GM23248 (cell line): ENCODE measurements at regions not wholly inside any gene's neighbourhood (a gene's known extent, or its start where the extent isn't known, plus 50 kb on each side); places are given as distances from the start of the nearest gene placed in this dataset.

Experiments used
- DNase-seq: peaks from one replicate; pipeline ENCODE4 v3.0.0-alpha.2; 2015
- H2AFZ ChIP-seq: fragments of 200-600 bp; sonication (generic); 2 replicates; pipeline ENCODE4 v1.6.1; 2016; ENCODE audit warnings: antibody characterized with exemption
- H3F3A ChIP-seq: fragments of 200-600 bp; sonication (generic); 2 replicates; pipeline ENCODE4 v1.6.1; 2016; ENCODE audit warnings: mild to moderate bottlenecking, antibody characterized with exemption, mixed run types; ENCODE audit not compliant: insufficient read depth
- H3K27ac ChIP-seq: fragments of 200-600 bp; sonication (generic); 2 replicates; pipeline ENCODE4 v1.5.1; 2016; ENCODE audit warnings: mild to moderate bottlenecking
- H3K27me3 ChIP-seq: fragments of 200-600 bp; sonication (generic); replicated peaks from 2 replicates; pipeline ENCODE4 v1.6.1; 2016; ENCODE audit warnings: mild to moderate bottlenecking; ENCODE audit not compliant: insufficient read depth
- H3K36me3 ChIP-seq: fragments of 200-600 bp; sonication (generic); 2 replicates; pipeline ENCODE4 v1.6.1; 2016; ENCODE audit warnings: low read depth, mild to moderate bottlenecking
- H3K4me1 ChIP-seq: fragments of 200-600 bp; sonication (generic); 2 replicates; pipeline ENCODE4 v1.6.1; 2016; ENCODE audit warnings: mild to moderate bottlenecking; ENCODE audit not compliant: insufficient read depth
- H3K4me2 ChIP-seq: fragments of 200-600 bp; sonication (generic); one replicate; pipeline ENCODE4 v1.6.1; 2016; ENCODE audit warnings: mild to moderate bottlenecking; ENCODE audit not compliant: unreplicated experiment
- H3K4me3 ChIP-seq: fragments of 200-600 bp; sonication (generic); 2 replicates; pipeline ENCODE4 v1.5.1; 2016; ENCODE audit warnings: mild to moderate bottlenecking
- H3K79me2 ChIP-seq: fragments of 200-600 bp; sonication (generic); 2 replicates; pipeline ENCODE4 v1.6.1; 2016; ENCODE audit warnings: mild to moderate bottlenecking; ENCODE audit not compliant: insufficient read depth
- H3K9ac ChIP-seq: fragments of 200-600 bp; sonication (generic); 2 replicates; pipeline ENCODE4 v1.6.1; 2016; ENCODE audit warnings: mild to moderate bottlenecking
- H3K9me2 ChIP-seq: fragments of 200-600 bp; sonication (generic); 2 replicates; pipeline ENCODE4 v1.6.1; 2016; ENCODE audit warnings: mixed run types, mild to moderate bottlenecking, moderate library complexity; ENCODE audit not compliant: insufficient read depth
- H3K9me3 ChIP-seq: fragments of 200-600 bp; sonication (generic); one replicate; pipeline ENCODE4 v1.6.1; 2017; ENCODE audit warnings: low read depth
- H4K20me1 ChIP-seq: fragments of 200-600 bp; sonication (generic); 2 replicates; pipeline ENCODE4 v1.6.0; 2016; ENCODE audit not compliant: insufficient read depth
- EZH2 ChIP-seq: fragments of 200-600 bp; sonication (generic); IDR thresholded peaks from 2 replicates; pipeline ENCODE4 v1.6.1; 2018; ENCODE audit warnings: antibody characterized with exemption, mild to moderate bottlenecking; ENCODE audit not compliant: insufficient read depth, poor library complexity, severe bottlenecking
- EZH2phosphoT487 ChIP-seq: fragments of 200-600 bp; sonication (generic); IDR thresholded peaks from 2 replicates; pipeline ENCODE4 v1.6.1; 2018; ENCODE audit warnings: antibody characterized with exemption, moderate library complexity, mild to moderate bottlenecking, low read depth; ENCODE audit not compliant: insufficient read depth
- WGBS, 2 experiments: methylation state at CpG; one replicate each; pipeline ENCODE4 v1.1.6; 2015 to 2017; ENCODE audit warnings: low lambda C conversion rate in 2 of 2, low coverage in 1 of 2; ENCODE audit errors: missing lambda C conversion rate in 2 of 2; 5-methylcytosine and 5-hydroxymethylcytosine counted together
- in situ Hi-C: fragments of 300-500 bp; cut with MboI; formaldehyde crosslinking; loops from 2 replicates; pipeline ENCODE4 v1.15.0; 2020

DNA sequence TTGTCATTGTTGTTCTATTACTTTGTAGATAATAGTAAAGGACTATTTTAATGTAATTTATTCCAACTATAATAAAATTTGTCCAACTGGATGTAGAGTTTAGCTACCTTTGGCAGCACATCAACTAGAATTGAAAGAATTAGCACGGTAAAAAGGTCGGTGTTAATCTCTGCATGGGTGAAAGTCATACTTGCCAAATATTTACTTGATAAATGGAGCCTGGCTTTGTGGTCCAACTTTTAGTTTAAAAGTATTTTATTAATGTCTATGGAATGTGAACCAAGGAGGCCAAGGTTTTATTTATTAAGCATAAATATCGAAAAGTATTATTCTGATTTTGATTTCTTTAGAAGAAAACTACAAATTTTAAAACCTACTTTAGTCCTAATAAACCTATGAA lies 1389.0 kb downstream of the PCDH9 start:
- DNase-seq, result no peak
- H3K79me2 ChIP-seq, result no peaks in the 10 kb centered on the region
- in situ Hi-C loops, result no loop called here

DNA sequence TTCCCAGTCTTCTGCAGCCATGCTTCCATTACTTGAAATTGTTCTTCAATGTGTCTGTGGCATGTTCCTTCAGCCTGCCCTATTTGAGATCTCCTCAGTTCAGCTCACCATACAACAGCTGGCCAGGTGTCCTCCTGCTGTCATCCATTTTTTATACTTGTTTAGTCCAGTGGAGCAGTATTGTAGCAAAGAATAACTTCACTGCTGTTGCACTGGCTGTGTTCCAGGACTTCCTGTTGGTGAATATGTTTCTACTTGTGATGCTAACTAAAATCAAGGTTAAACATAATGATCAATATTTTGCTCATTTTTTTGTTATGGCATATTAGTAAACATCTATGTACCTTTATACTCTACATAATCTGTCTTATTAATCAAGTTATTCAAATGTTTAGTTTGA lies 1394.1 kb downstream of the PCDH9 start:
- Histone ChIP-seq H3K36me3 (no peaks in the 10 kb centered on the region), H3K27me3 (no peaks in the 10 kb centered on the region), H3K9ac (no peak overlapping the region), H3F3A (no peaks in the 10 kb centered on the region), H3K4me2 (no peak overlapping the region), H3K9me2 (no peaks in the 10 kb centered on the region), H3K4me3 (no peak overlapping the region), H3K4me1 (no peaks in the 10 kb centered on the region), H3K27ac (no peak overlapping the region), H3K9me3 (peaks cover 3% of the 10 kb centered on the region), H2AFZ (no peak overlapping the region), H4K20me1 (no peaks in the 10 kb centered on the region), H3K79me2 (no peaks in the 10 kb centered on the region)
- no peak for TF ChIP-seq EZH2phosphoT487
- TF ChIP-seq EZH2, result no peak
- DNase-seq, result no peak
- in situ Hi-C loops, result no loop called here

More for the DNA sequence above, 1389.0 kb downstream of the PCDH9 start:
- Histone ChIP-seq H3K4me3 (no peak overlapping the region), H3K27ac (no peak overlapping the region), H3K9me3 (no peaks in the 10 kb centered on the region), H2AFZ (no peak overlapping the region), H4K20me1 (no peaks in the 10 kb centered on the region), H3K9me2 (no peaks in the 10 kb centered on the region), H3K9ac (no peak overlapping the region), H3F3A (no peaks in the 10 kb centered on the region), H3K4me2 (no peak overlapping the region), H3K27me3 (no peaks in the 10 kb centered on the region), H3K36me3 (no peaks in the 10 kb centered on the region), H3K4me1 (no peaks in the 10 kb centered on the region)
- 24 to 33% methylated on average over 3 of the region's 3 CpGs for WGBS, 2 experiments
- TF ChIP-seq EZH2phosphoT487, result no peak
- TF ChIP-seq EZH2, result no peak

DNA sequence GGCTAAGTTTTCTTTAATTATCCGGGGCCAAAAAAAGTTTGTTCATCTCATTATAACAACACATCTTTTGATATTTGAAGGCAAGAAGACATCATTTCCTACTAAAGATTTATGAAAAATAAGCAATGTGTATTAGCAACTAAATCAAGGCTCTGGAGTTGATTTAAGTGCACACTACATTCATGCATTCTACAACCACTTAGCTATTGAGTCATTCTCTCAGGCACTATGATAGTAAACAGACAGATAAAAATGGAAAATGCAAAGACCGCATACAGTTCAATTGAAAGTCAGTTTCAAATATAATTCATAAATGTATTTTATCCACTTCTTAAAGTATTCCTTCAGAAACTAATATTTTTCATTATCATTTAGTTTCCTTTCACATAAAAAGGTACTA lies 1395.2 kb downstream of the PCDH9 start:
- WGBS, 2 experiments, result 30 to 34% methylated on average over 2 of the region's 2 CpGs
- peaks cover 3% of the 10 kb centered on the region for H3K9me3 ChIP-seq
- TF ChIP-seq EZH2 (no peak), EZH2phosphoT487 (no peak)
- no peaks in the 10 kb centered on the region for H4K20me1 ChIP-seq
- no peak overlapping the region for H3K27ac ChIP-seq
- no peak overlapping the region for H3K9ac ChIP-seq
- H3K9me2 ChIP-seq, result no peaks in the 10 kb centered on the region
- DNase-seq, result no peak
- H3F3A ChIP-seq, result no peaks in the 10 kb centered on the region
- H3K36me3 ChIP-seq, result no peaks in the 10 kb centered on the region
- H3K79me2 ChIP-seq, result no peaks in the 10 kb centered on the region
- no peaks in the 10 kb centered on the region for H3K4me1 ChIP-seq
- in situ Hi-C loops, result no loop called here
- H3K27me3 ChIP-seq, result no peaks in the 10 kb centered on the region
- H2AFZ ChIP-seq, result no peak overlapping the region
- no peak overlapping the region for H3K4me3 ChIP-seq
- H3K4me2 ChIP-seq, result no peak overlapping the region

DNA sequence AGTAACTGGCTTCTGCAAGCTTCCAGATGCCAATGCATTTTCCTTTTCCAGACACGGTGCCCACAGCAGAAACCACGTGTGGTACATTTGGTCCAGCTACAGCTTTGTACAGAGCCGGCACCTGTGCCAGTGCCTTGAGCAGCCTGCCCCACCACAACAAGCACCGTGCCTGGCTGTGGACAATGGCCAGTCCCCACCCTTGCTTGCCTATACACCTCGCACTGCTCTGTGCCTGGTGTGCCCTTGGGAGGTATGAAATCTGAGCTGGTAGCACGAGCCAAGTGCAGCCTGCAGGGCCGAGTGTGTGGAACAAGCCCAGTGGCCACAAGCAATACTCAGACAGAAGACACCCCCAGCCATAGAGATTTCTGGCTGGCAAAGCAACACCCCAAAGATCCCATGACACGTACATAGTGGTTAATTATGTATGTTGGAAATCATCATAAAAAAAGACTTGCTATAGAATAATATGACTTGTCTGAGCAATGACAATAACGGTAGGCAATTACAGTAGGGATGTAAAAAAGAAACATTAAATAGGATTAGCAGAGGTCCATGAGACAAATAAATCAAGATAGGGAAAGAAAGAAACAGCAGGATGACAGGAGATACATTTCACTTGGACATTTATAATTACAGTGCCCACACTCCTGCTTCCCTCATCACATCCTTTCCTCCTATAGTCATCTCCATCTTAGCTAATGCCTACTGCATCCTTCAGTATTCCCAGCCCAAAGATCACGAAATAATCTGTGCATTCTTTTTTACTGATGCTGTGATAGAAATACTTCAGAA lies 1399.5 kb downstream of the PCDH9 start:
- Histone ChIP-seq H4K20me1 (no peaks in the 10 kb centered on the region), H3K79me2 (no peaks in the 10 kb centered on the region), H2AFZ (no peak overlapping the region), H3K27me3 (no peaks in the 10 kb centered on the region), H3K9me2 (no peaks in the 10 kb centered on the region), H3K36me3 (no peaks in the 10 kb centered on the region), H3K4me1 (no peaks in the 10 kb centered on the region), H3K4me3 (no peak overlapping the region), H3K4me2 (no peak overlapping the region), H3K9me3 (peaks cover 3% of the 10 kb centered on the region), H3K9ac (no peak overlapping the region), H3K27ac (no peak overlapping the region), H3F3A (no peaks in the 10 kb centered on the region)
- DNase-seq, result no peak
- TF ChIP-seq EZH2phosphoT487 (no peak), EZH2 (no peak)
- WGBS, 2 experiments, result 36 to 39% methylated on average over 10 of the region's 10 CpGs
- in situ Hi-C loops, result no loop called here
